CD14-positive monocyte (primary cell): ENCODE measurements at regions not wholly inside any gene's neighbourhood (a gene's known extent, or its start where the extent isn't known, plus 50 kb on each side); places are given as distances from the start of the nearest gene placed in this dataset.

Experiments
- DNase-seq, 3 donors: peaks; one replicate each; pipeline ENCODE4 v3.0.0-alpha.2; 2011 to 2022
- H2AFZ ChIP-seq: 2 replicates; pipeline ENCODE4 v1.6.0; 2012; ENCODE audit warnings: mild to moderate bottlenecking, low read depth, low read length, inconsistent platforms; ENCODE audit not compliant: insufficient read depth, poor library complexity, severe bottlenecking
- H3K27ac ChIP-seq, 2 donors: 1 replicate in 1 of 2; 2 replicates in 1 of 2; pipeline ENCODE4 v1.5.1; 2012 to 2013; ENCODE audit warnings: low read length in 2 of 2, control low read depth in 1 of 2, inconsistent platforms in 1 of 2, low read depth in 1 of 2, mild to moderate bottlenecking in 1 of 2
- H3K27me3 ChIP-seq, 2 donors: one replicate each; pipeline versions ENCODE4 v1.6.0 to v1.6.1; 2011 to 2013; ENCODE audit warnings: low read length in 2 of 2; ENCODE audit not compliant: control insufficient read depth in 2 of 2, insufficient read depth in 2 of 2
- H3K36me3 ChIP-seq, 2 donors: replicated peaks in 1 of 2; 1 replicate in 1 of 2; 2 replicates in 1 of 2; pipeline versions ENCODE4 v1.5.1 to v1.6.1; 2012 to 2013; ENCODE audit warnings: low read length in 2 of 2, control low read depth in 1 of 2, inconsistent platforms in 1 of 2, mild to moderate bottlenecking in 1 of 2; ENCODE audit not compliant: insufficient read depth in 2 of 2, control insufficient read depth in 1 of 2
- H3K4me1 ChIP-seq, 2 donors: 1 replicate in 1 of 2; 2 replicates in 1 of 2; pipeline versions ENCODE4 v1.5.1 to v1.6.1; 2012 to 2013; ENCODE audit warnings: low read length in 2 of 2, control low read depth in 1 of 2, inconsistent platforms in 1 of 2, mild to moderate bottlenecking in 1 of 2, moderate library complexity in 1 of 2; ENCODE audit not compliant: insufficient read depth in 2 of 2, control insufficient read depth in 1 of 2
- H3K4me2 ChIP-seq: replicated peaks from 2 replicates; pipeline ENCODE3; 2012; ENCODE audit warnings: low read length, moderate library complexity, mild to moderate bottlenecking; ENCODE audit not compliant: poor library complexity, severe bottlenecking; ENCODE audit errors: extremely low read depth
- H3K4me3 ChIP-seq, 3 experiments: fragments of 200-600 bp in 1 of 3; sonication (generic) in 1 of 3; replicated peaks in 1 of 3; 1 replicate in 2 of 3; 2 replicates in 1 of 3; pipeline ENCODE4 v1.5.1; 2011 to 2013; ENCODE audit warnings: low read length in 3 of 3, mild to moderate bottlenecking in 3 of 3, control low read depth in 2 of 3, low read depth in 2 of 3, inconsistent platforms in 1 of 3, moderate library complexity in 1 of 3
- H3K79me2 ChIP-seq: 2 replicates; pipeline ENCODE4 v1.6.0; 2012; ENCODE audit warnings: mild to moderate bottlenecking, control low read depth, inconsistent platforms, low read length, moderate library complexity; ENCODE audit not compliant: insufficient read depth
- H3K9ac ChIP-seq: 2 replicates; pipeline ENCODE4 v1.6.0; 2017; ENCODE audit warnings: low read length, mild to moderate bottlenecking; ENCODE audit not compliant: insufficient read depth, poor library complexity, severe bottlenecking
- H3K9me3 ChIP-seq, 2 donors: replicated peaks in 1 of 2; 1 replicate in 1 of 2; 2 replicates in 1 of 2; pipeline versions ENCODE4 v1.5.1 to v1.6.1; 2012 to 2013; ENCODE audit warnings: low read length in 2 of 2, control low read depth in 1 of 2; ENCODE audit not compliant: control insufficient read depth in 1 of 2, insufficient read depth in 1 of 2
- H4K20me1 ChIP-seq: 2 replicates; pipeline ENCODE4 v1.6.0; 2012; ENCODE audit warnings: mild to moderate bottlenecking, low read length, control low read depth, moderate library complexity; ENCODE audit not compliant: insufficient read depth
- H3K27ac Mint-ChIP-seq, 7 donors: one replicate each; pipeline ENCODE4 v1.8.0; 2020; ENCODE audit warnings: mild to moderate bottlenecking in 7 of 7, mixed read lengths in 7 of 7, moderate library complexity in 6 of 7, inconsistent platforms in 2 of 7
- H3K27me3 Mint-ChIP-seq, 3 donors: one replicate each; pipeline ENCODE4 v1.8.0; 2021 to 2022; ENCODE audit warnings: low read depth in 3 of 3, mild to moderate bottlenecking in 3 of 3, mixed read lengths in 3 of 3, moderate library complexity in 3 of 3, inconsistent platforms in 1 of 3
- H3K36me3 Mint-ChIP-seq, 2 donors: one replicate each; pipeline ENCODE4 v1.8.0; 2020; ENCODE audit warnings: mixed read lengths in 2 of 2, inconsistent platforms in 1 of 2, mild to moderate bottlenecking in 1 of 2
- H3K4me1 Mint-ChIP-seq: one replicate; pipeline ENCODE4 v1.8.0; 2020; ENCODE audit warnings: mild to moderate bottlenecking, mixed read lengths
- H3K4me3 Mint-ChIP-seq, 2 donors: one replicate each; pipeline ENCODE4 v1.8.0; 2020; ENCODE audit warnings: mild to moderate bottlenecking in 2 of 2, mixed read lengths in 2 of 2, moderate library complexity in 1 of 2
- H3K9me3 Mint-ChIP-seq, 7 donors: one replicate each; pipeline ENCODE4 v1.8.0; 2020 to 2022; ENCODE audit warnings: mixed read lengths in 7 of 7, mild to moderate bottlenecking in 6 of 7, moderate library complexity in 6 of 7, inconsistent platforms in 2 of 7
- CTCF ChIP-seq: fragments of 200-600 bp; IDR thresholded peaks from one replicate; pipeline ENCODE4 v1.8.0; 2022; ENCODE audit warnings: antibody characterized with exemption, mild to moderate bottlenecking
- WGBS: methylation state at CpG from one replicate; pipeline ENCODE4 v1.1.5; 2013; ENCODE audit warnings: missing lambda C conversion rate; ENCODE audit not compliant: insufficient coverage; 5-methylcytosine and 5-hydroxymethylcytosine counted together
- intact Hi-C, 2 donors: fragments of 100-400 bp; cut with micrococcal nuclease; formaldehyde crosslinking; loops; one replicate each; pipeline versions ENCODE4 v1.15.0 to v1.15.1; 2023

DNA sequence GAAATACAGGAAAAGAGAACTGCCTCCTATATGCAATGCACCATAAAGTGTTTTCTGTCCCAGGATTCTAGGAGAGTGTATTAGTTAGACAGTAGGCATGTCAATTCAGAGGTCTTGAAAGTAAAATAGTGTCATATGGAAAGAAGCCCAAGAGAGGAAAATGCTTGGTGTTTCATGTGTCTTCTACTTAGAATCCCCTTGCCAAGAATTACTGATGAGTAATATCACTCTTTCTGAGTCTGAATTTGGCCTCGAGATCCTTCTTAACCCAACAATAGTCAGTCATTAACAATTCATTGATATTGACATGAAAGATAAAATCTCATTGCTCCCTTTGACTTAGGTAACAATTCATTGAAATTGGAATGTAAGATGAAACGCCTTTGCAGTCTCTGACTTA is 972.2 kb downstream of the TTLL7 start:
- no peaks in the 10 kb centered on the region for H3K27me3 ChIP-seq
- Mint-ChIP-seq H3K36me3 (no peaks in the 10 kb centered on the region), H3K4me3 (no peak overlapping the region), H3K9me3 (peaks cover 5 to 12% (median 9%) of the 10 kb centered on the region in 7 donors), H3K27me3 (no peaks in the 10 kb centered on the region), H3K27ac (no peak overlapping the region), H3K4me1 (no peaks in the 10 kb centered on the region)
- no peak overlapping the region for H3K9ac ChIP-seq
- no peak overlapping the region for H3K4me3 ChIP-seq
- no peak overlapping the region for H3K27ac ChIP-seq
- H3K79me2 ChIP-seq, result no peaks in the 10 kb centered on the region
- no CpG with 5 or more reads among the region's 2 CpGs for WGBS
- H3K4me2 ChIP-seq, result no peak overlapping the region
- no peak for DNase-seq
- peaks cover 0 to 9% of the 10 kb centered on the region in 2 donors for H3K9me3 ChIP-seq
- H3K4me1 ChIP-seq, result no peaks in the 10 kb centered on the region
- intact Hi-C loops, result no loop called here
- H2AFZ ChIP-seq, result no peak overlapping the region
- TF ChIP-seq CTCF, result no peak
- H4K20me1 ChIP-seq, result no peaks in the 10 kb centered on the region
- no peaks in the 10 kb centered on the region for H3K36me3 ChIP-seq

DNA sequence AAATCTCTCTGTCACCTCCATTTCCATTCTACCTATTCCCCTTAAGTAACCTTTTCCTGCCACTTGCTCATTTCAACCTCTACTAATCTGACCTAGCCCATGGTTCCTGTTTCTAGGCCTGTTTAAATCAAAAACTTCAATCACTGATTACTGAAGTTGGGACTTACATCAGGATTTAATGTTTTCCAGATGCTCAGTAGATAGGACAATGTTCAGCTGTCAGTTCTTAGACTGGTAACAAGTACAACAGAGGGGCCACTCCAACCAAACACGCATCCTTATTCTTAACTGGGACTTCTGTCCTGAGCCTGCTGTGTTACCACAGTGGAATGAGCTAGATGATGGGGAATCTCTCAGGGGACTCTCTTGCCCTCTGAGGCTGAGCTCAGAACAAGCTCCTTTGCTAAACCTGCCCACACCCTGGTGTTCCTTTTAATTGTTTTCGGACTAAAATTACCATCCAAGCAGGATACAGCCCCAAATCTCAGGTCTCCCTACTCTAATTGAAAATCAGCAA is 974.6 kb downstream of the TTLL7 start:
- Histone ChIP-seq H3K9me3 (peaks cover 5 to 8% of the 10 kb centered on the region in 2 donors), H3K27ac (no peak overlapping the region), H3K79me2 (no peaks in the 10 kb centered on the region), H3K27me3 (no peaks in the 10 kb centered on the region), H3K4me3 (no peak overlapping the region), H3K4me2 (no peak overlapping the region), H3K4me1 (no peaks in the 10 kb centered on the region), H4K20me1 (no peaks in the 10 kb centered on the region), H3K9ac (no peak overlapping the region), H2AFZ (no peak overlapping the region), H3K36me3 (no peaks in the 10 kb centered on the region)
- intact Hi-C loops, result no loop called here
- Mint-ChIP-seq H3K27ac (no peak overlapping the region), H3K9me3 (peaks cover 3 to 14% (median 5%) of the 10 kb centered on the region in 7 donors), H3K4me1 (no peaks in the 10 kb centered on the region), H3K4me3 (no peak overlapping the region), H3K36me3 (no peaks in the 10 kb centered on the region), H3K27me3 (no peaks in the 10 kb centered on the region)
- DNase-seq, result no peak
- TF ChIP-seq CTCF, result no peak
- WGBS, result no CpG with 5 or more reads among the region's 2 CpGs
